ENCODE measurements at regions not wholly inside any gene's neighbourhood (a gene's known extent, or its start where the extent isn't known, plus 50 kb on each side); places are given as distances from the start of the nearest gene placed in this dataset.

GRCh38 chr2:139605668-139606067 is 825.5 kb upstream of the NXPH2 start:
- H3K9me3 Mint-ChIP-seq (ENCODE audit: unreplicated experiment) = peaks cover 25% of the 10 kb centered on the region
- DNase-seq (ENCODE audit: unreplicated experiment) = no peak
- intact Hi-C loops (cut with micrococcal nuclease) = no loop called here
- H3K27me3 Mint-ChIP-seq (ENCODE audit: insufficient read depth, unreplicated experiment) = no peaks in the 10 kb centered on the region
- no peak overlapping the region for H3K27ac Mint-ChIP-seq (ENCODE audit: low read depth, unreplicated experiment)
- TF ChIP-seq CTCF (IDR thresholded peaks at IDR 0.05; ENCODE audit: unreplicated experiment) = no peak
- POLR2A ChIA-PET = no interaction called here
- no peaks in the 10 kb centered on the region for H3K36me3 Mint-ChIP-seq (ENCODE audit: insufficient read depth, unreplicated experiment)
- H3K4me1 Mint-ChIP-seq (ENCODE audit: insufficient read depth, unreplicated experiment) = no peaks in the 10 kb centered on the region
- BruUV-seq (replicated peaks) = no TSS peak
- no peak overlapping the region for H3K4me3 Mint-ChIP-seq (ENCODE audit: unreplicated experiment)
- CTCF ChIA-PET = no interaction called here

- ChIA-PET POLR2A (no interaction called here), CTCF (interaction anchor here (1.2 kb wide), 1 partner anchor 20 kb away, joined by 5 read pairs; no protein-coding TSS in a partner anchor)
- no peaks in the 10 kb centered on the region for H3K27me3 Mint-ChIP-seq (ENCODE audit: insufficient read depth, unreplicated experiment)
- peaks cover 11% of the 10 kb centered on the region for H3K9me3 Mint-ChIP-seq (ENCODE audit: unreplicated experiment)
- TF ChIP-seq CTCF (IDR thresholded peaks at IDR 0.05; ENCODE audit: unreplicated experiment) = no peak
- intact Hi-C loops (cut with micrococcal nuclease) = no loop called here
- no peak for DNase-seq (ENCODE audit: unreplicated experiment)
- BruUV-seq (replicated peaks) = no TSS peak
- H3K36me3 Mint-ChIP-seq (ENCODE audit: insufficient read depth, unreplicated experiment) = no peaks in the 10 kb centered on the region
- no peak overlapping the region for H3K27ac Mint-ChIP-seq (ENCODE audit: low read depth, unreplicated experiment)
- no peak overlapping the region for H3K4me3 Mint-ChIP-seq (ENCODE audit: unreplicated experiment)
- H3K4me1 Mint-ChIP-seq (ENCODE audit: insufficient read depth, unreplicated experiment) = no peaks in the 10 kb centered on the region
Observed at GRCh38 chr2:139600166-139600565, 820.0 kb upstream of the NXPH2 start.

- Mint-ChIP-seq H3K4me3 (ENCODE audit: unreplicated experiment) (no peak overlapping the region), H3K9me3 (ENCODE audit: unreplicated experiment) (no peaks in the 10 kb centered on the region), H3K36me3 (ENCODE audit: insufficient read depth, unreplicated experiment) (no peaks in the 10 kb centered on the region), H3K27me3 (ENCODE audit: insufficient read depth, unreplicated experiment) (no peaks in the 10 kb centered on the region), H3K27ac (ENCODE audit: low read depth, unreplicated experiment) (no peak overlapping the region), H3K4me1 (ENCODE audit: insufficient read depth, unreplicated experiment) (no peaks in the 10 kb centered on the region)
- DNase-seq (ENCODE audit: unreplicated experiment) = no peak
- ChIA-PET CTCF (no interaction called here), POLR2A (no interaction called here)
- no TSS peak for BruUV-seq (replicated peaks)
- intact Hi-C loops (cut with micrococcal nuclease) = no loop called here
- no peak for TF ChIP-seq CTCF (IDR thresholded peaks at IDR 0.05; ENCODE audit: unreplicated experiment)
Observed at GRCh38 chr2:139585101-139585500, 804.9 kb upstream of the NXPH2 start.

- Mint-ChIP-seq H3K4me3 (ENCODE audit: unreplicated experiment) (no peak overlapping the region), H3K9me3 (ENCODE audit: unreplicated experiment) (peaks cover 19% of the 10 kb centered on the region), H3K36me3 (ENCODE audit: insufficient read depth, unreplicated experiment) (no peaks in the 10 kb centered on the region), H3K27ac (ENCODE audit: low read depth, unreplicated experiment) (no peak overlapping the region), H3K4me1 (ENCODE audit: insufficient read depth, unreplicated experiment) (no peaks in the 10 kb centered on the region), H3K27me3 (ENCODE audit: insufficient read depth, unreplicated experiment) (no peaks in the 10 kb centered on the region)
- CTCF ChIA-PET = no interaction called here
- no TSS peak for BruUV-seq (replicated peaks)
- intact Hi-C loops (cut with micrococcal nuclease) = no loop called here
- no peak for DNase-seq (ENCODE audit: unreplicated experiment)
- POLR2A ChIA-PET = no interaction called here
- TF ChIP-seq CTCF (IDR thresholded peaks at IDR 0.05; ENCODE audit: unreplicated experiment) = no peak
Observed at GRCh38 chr2:139574371-139574770, 794.2 kb upstream of the NXPH2 start.

Measured in MCF 10A (cell line).